ENCODE measurements at regions not wholly inside any gene's neighbourhood (a gene's known extent, or its start where the extent isn't known, plus 50 kb on each side); places are given as distances from the start of the nearest gene placed in this dataset.

- Mint-ChIP-seq H3K9me3 (no peaks in the 10 kb centered on the region), H3K36me3 (no peaks in the 10 kb centered on the region), H3K4me3 (no peak overlapping the region), H3K4me1 (ENCODE audit: unreplicated experiment) (peaks cover 10% of the 10 kb centered on the region), H3K27me3 (no peaks in the 10 kb centered on the region), H3K27ac (peak overlapping the region; percentile 40)
- TF ChIP-seq CTCF (conservative IDR thresholded peaks at IDR 0.05) = no peak
- DNase-seq (ENCODE audit: extremely low spot score, unreplicated experiment) = no peak
These were observed 295.9 kb upstream of the ATP2B1 start for GRCh38 chr12:90004319-90005074.

- Mint-ChIP-seq H3K27ac (no peak overlapping the region), H3K27me3 (no peaks in the 10 kb centered on the region), H3K36me3 (no peaks in the 10 kb centered on the region), H3K4me3 (no peak overlapping the region), H3K9me3 (no peaks in the 10 kb centered on the region), H3K4me1 (ENCODE audit: unreplicated experiment) (peaks cover 12% of the 10 kb centered on the region)
- no peak for DNase-seq (ENCODE audit: extremely low spot score, unreplicated experiment)
- no peak for TF ChIP-seq CTCF (conservative IDR thresholded peaks at IDR 0.05)
These were observed 295.1 kb upstream of the ATP2B1 start for GRCh38 chr12:90003688-90004087.

GRCh38 chr12:90000721-90001120 lies 292.1 kb upstream of the ATP2B1 start:
- no peak for TF ChIP-seq CTCF (conservative IDR thresholded peaks at IDR 0.05)
- no peak overlapping the region for H3K27ac Mint-ChIP-seq
- H3K36me3 Mint-ChIP-seq = no peaks in the 10 kb centered on the region
- H3K4me3 Mint-ChIP-seq = no peak overlapping the region
- H3K9me3 Mint-ChIP-seq = no peaks in the 10 kb centered on the region
- no peaks in the 10 kb centered on the region for H3K27me3 Mint-ChIP-seq
- DNase-seq (ENCODE audit: extremely low spot score, unreplicated experiment) = no peak
- peaks cover 12% of the 10 kb centered on the region for H3K4me1 Mint-ChIP-seq (ENCODE audit: unreplicated experiment)

- Mint-ChIP-seq H3K4me1 (ENCODE audit: unreplicated experiment) (peaks cover 12% of the 10 kb centered on the region), H3K9me3 (no peaks in the 10 kb centered on the region), H3K27me3 (no peaks in the 10 kb centered on the region), H3K4me3 (no peak overlapping the region), H3K27ac (no peak overlapping the region), H3K36me3 (no peaks in the 10 kb centered on the region)
- no peak for TF ChIP-seq CTCF (conservative IDR thresholded peaks at IDR 0.05)
- DNase-seq (ENCODE audit: extremely low spot score, unreplicated experiment) = no peak
These were observed 291.3 kb upstream of the ATP2B1 start for GRCh38 chr12:89999699-90000505.

GRCh38 chr12:89995870-89996269 lies 287.2 kb upstream of the ATP2B1 start:
- Mint-ChIP-seq H3K9me3 (peaks cover 4% of the 10 kb centered on the region), H3K27ac (no peak overlapping the region), H3K4me3 (no peak overlapping the region), H3K4me1 (ENCODE audit: unreplicated experiment) (peaks cover 12% of the 10 kb centered on the region), H3K36me3 (no peaks in the 10 kb centered on the region), H3K27me3 (no peaks in the 10 kb centered on the region)
- no peak for DNase-seq (ENCODE audit: extremely low spot score, unreplicated experiment)
- TF ChIP-seq CTCF (conservative IDR thresholded peaks at IDR 0.05) = no peak
